WTC11 (cell line): ENCODE measurements at regions not wholly inside any gene's neighbourhood (a gene's known extent, or its start where the extent isn't known, plus 50 kb on each side); places are given as distances from the start of the nearest gene placed in this dataset.

Experiments used
- ATAC-seq: fragments of 200-7000 bp; cut with Tn5 transposase; 2 replicates; pipeline ENCODE4 v1.10.0; 2021; ENCODE audit warnings: mild to moderate bottlenecking, moderate library complexity
- CTCF ChIA-PET: fragments of 300-600 bp; sonication (Branson Sonifier 250); formaldehyde crosslinking; loops from one replicate; lab custom pipeline; 2021; ENCODE audit warnings: antibody characterized with exemption; lab: Charles Lee
- POLR2A ChIA-PET: fragments of 350-600 bp; sonication (Branson Sonifier 250); formaldehyde crosslinking; loops from one replicate; lab custom pipeline; 2021; ENCODE audit warnings: antibody characterized with exemption; lab: Charles Lee
- DNase-seq: peaks from one replicate; pipeline ENCODE4 v3.0.0; 2021; ENCODE audit warnings: low spot score
- H3K27ac Mint-ChIP-seq: 2 replicates; pipeline ENCODE4 v1.8.0; 2021; ENCODE audit warnings: mixed read lengths
- H3K27me3 Mint-ChIP-seq: 2 replicates; pipeline ENCODE4 v1.8.0; 2021; ENCODE audit warnings: low read depth, mild to moderate bottlenecking, moderate library complexity, mixed read lengths
- H3K36me3 Mint-ChIP-seq: 2 replicates; pipeline ENCODE4 v1.8.0; 2021; ENCODE audit warnings: mixed read lengths
- H3K4me1 Mint-ChIP-seq: 2 replicates; pipeline ENCODE4 v1.8.0; 2022; ENCODE audit warnings: mixed read lengths
- H3K4me3 Mint-ChIP-seq: 2 replicates; pipeline ENCODE4 v1.8.0; 2021; ENCODE audit warnings: mild to moderate bottlenecking, moderate library complexity, mixed read lengths
- H3K9me3 Mint-ChIP-seq: 2 replicates; pipeline ENCODE4 v1.8.0; 2021; ENCODE audit warnings: mixed read lengths
- ARID4B ChIP-seq: sonication (generic); formaldehyde crosslinking; IDR thresholded peaks from 2 replicates; pipeline ENCODE4 v1.8.0; 2023; ENCODE audit warnings: missing genetic modification reagents, mild to moderate bottlenecking, borderline replicate concordance
- ATF1 ChIP-seq: sonication (generic); formaldehyde crosslinking; IDR thresholded peaks from 2 replicates; pipeline ENCODE4 v1.8.1; 2023; ENCODE audit warnings: mild to moderate bottlenecking, moderate library complexity, missing genetic modification reagents
- CDX4 ChIP-seq: fragments of 250-450 bp; sonication (Bioruptor Pico); IDR thresholded peaks from 2 replicates; pipeline ENCODE4 v1.9.0; 2021; ENCODE audit warnings: moderate library complexity, mild to moderate bottlenecking, inconsistent platforms, borderline replicate concordance
- E2F1 ChIP-seq: sonication (generic); formaldehyde crosslinking; IDR thresholded peaks from 2 replicates; pipeline ENCODE4 v1.8.0; 2022; ENCODE audit warnings: mild to moderate bottlenecking, missing genetic modification reagents
- E2F5 ChIP-seq: sonication (generic); formaldehyde crosslinking; IDR thresholded peaks from 2 replicates; pipeline ENCODE4 v1.8.1; 2022; ENCODE audit warnings: mild to moderate bottlenecking, moderate library complexity, missing genetic modification reagents
- ESRRA ChIP-seq: sonication (generic); formaldehyde crosslinking; IDR thresholded peaks from 2 replicates; pipeline ENCODE4 v1.8.1; 2022; ENCODE audit warnings: mild to moderate bottlenecking, missing genetic modification reagents, borderline replicate concordance
- GABPB1 ChIP-seq: sonication (generic); formaldehyde crosslinking; IDR thresholded peaks from 2 replicates; pipeline ENCODE4 v1.8.1; 2023; ENCODE audit warnings: mild to moderate bottlenecking, missing genetic modification reagents
- GRHL2 ChIP-seq: fragments of 250-450 bp; sonication (Bioruptor Pico); IDR thresholded peaks from 2 replicates; pipeline ENCODE4 v1.8.0; 2022; ENCODE audit warnings: mild to moderate bottlenecking, moderate library complexity; ENCODE audit not compliant: insufficient replicate concordance, severe bottlenecking
- JUN ChIP-seq: sonication (generic); formaldehyde crosslinking; IDR thresholded peaks from 2 replicates; pipeline ENCODE4 v1.8.0; 2023; ENCODE audit warnings: mild to moderate bottlenecking, missing genetic modification reagents
- NR1H2 ChIP-seq: sonication (generic); formaldehyde crosslinking; IDR thresholded peaks from 2 replicates; pipeline ENCODE4 v1.9.0; 2021; ENCODE audit warnings: mild to moderate bottlenecking, moderate library complexity, missing genetic modification reagents
- SMAD3 ChIP-seq: sonication (generic); formaldehyde crosslinking; IDR thresholded peaks from 2 replicates; pipeline ENCODE4 v1.8.0; 2022; ENCODE audit warnings: missing genetic modification reagents, mild to moderate bottlenecking, borderline replicate concordance
- ZNF121 ChIP-seq: sonication (generic); formaldehyde crosslinking; IDR thresholded peaks from 2 replicates; pipeline ENCODE4 v1.8.0; 2023; ENCODE audit warnings: missing genetic modification reagents
- ZNF281 ChIP-seq: sonication (generic); formaldehyde crosslinking; IDR thresholded peaks from 2 replicates; pipeline ENCODE4 v1.8.0; 2023; ENCODE audit warnings: mild to moderate bottlenecking, missing genetic modification reagents
- ZNF396 ChIP-seq: fragments of 250-450 bp; sonication (Bioruptor Pico); IDR thresholded peaks from 2 replicates; pipeline ENCODE4 v1.8.0; 2021; ENCODE audit warnings: mild to moderate bottlenecking, moderate library complexity, borderline replicate concordance
- ZNF425 ChIP-seq: fragments of 250-450 bp; sonication (Bioruptor Pico); conservative IDR thresholded peaks from 2 replicates; pipeline ENCODE4 v1.9.0; 2021; ENCODE audit warnings: mild to moderate bottlenecking

GRCh38 chr14:62097824-62098223, 335.6 kb downstream of the SNAPC1 start:
- Mint-ChIP-seq H3K4me1 (no peaks in the 10 kb centered on the region), H3K27me3 (no peaks in the 10 kb centered on the region), H3K4me3 (no peak overlapping the region), H3K27ac (no peak overlapping the region), H3K36me3 (0 out of 2 replicates have a peak, but pooled peaks cover 2% of the 10 kb centered on the region), H3K9me3 (peaks cover 3% of the 10 kb centered on the region; the same call in 1 of the 2 replicates)
- ChIA-PET POLR2A (no interaction called here), CTCF (interaction anchor here (0.7 to 1.0 kb wide), 2 partner anchors 29 to 173 kb away, joined by 3 read pairs; no protein-coding TSS in a partner anchor)
- ATAC-seq (no peak), DNase-seq (no peak)
- TF ChIP-seq ESRRA (CRISPR knock-in tag) (no peak), JUN (CRISPR knock-in tag) (no peak), ARID4B (CRISPR knock-in tag) (no peak), ZNF396 (CRISPR knock-in tag) (no peak), ATF1 (CRISPR knock-in tag) (no peak), ZNF121 (CRISPR knock-in tag) (no peak), E2F5 (CRISPR knock-in tag) (no peak), NR1H2 (no peak), ZNF281 (CRISPR knock-in tag) (no peak)

- ChIA-PET CTCF (no interaction called here), POLR2A (no interaction called here)
- Mint-ChIP-seq H3K9me3 (peaks cover 3% of the 10 kb centered on the region; the same call in 1 of the 2 replicates), H3K4me3 (no peak overlapping the region), H3K27ac (no peak overlapping the region), H3K36me3 (0 out of 2 replicates have a peak, but pooled peaks cover 2% of the 10 kb centered on the region), H3K27me3 (no peaks in the 10 kb centered on the region), H3K4me1 (no peaks in the 10 kb centered on the region)
- TF ChIP-seq GABPB1 (CRISPR knock-in tag) (no peak), E2F5 (CRISPR knock-in tag) (no peak)
- ATAC-seq: no peak
- no peak for DNase-seq
These were observed 336.1 kb downstream of the SNAPC1 start for GRCh38 chr14:62098357-62098756.

- ChIA-PET POLR2A (no interaction called here), CTCF (interaction anchor here (1.0 kb wide), 1 partner anchor 28 kb away, joined by 3 read pairs; no protein-coding TSS in a partner anchor)
- no peak overlapping the region for H3K4me3 Mint-ChIP-seq
- no peaks in the 10 kb centered on the region for H3K4me1 Mint-ChIP-seq
- no peak overlapping the region for H3K27ac Mint-ChIP-seq
- ATAC-seq (no peak), DNase-seq (no peak)
- no peaks in the 10 kb centered on the region for H3K27me3 Mint-ChIP-seq
- H3K36me3 Mint-ChIP-seq: 0 out of 2 replicates have a peak, but pooled peaks cover 2% of the 10 kb centered on the region
- peaks cover 3% of the 10 kb centered on the region; the same call in 1 of the 2 replicates for H3K9me3 Mint-ChIP-seq
- TF ChIP-seq CDX4 (CRISPR knock-in tag) (no peak), GRHL2 (CRISPR knock-in tag) (no peak), E2F1 (CRISPR knock-in tag) (no peak), ZNF425 (CRISPR knock-in tag) (no peak), SMAD3 (CRISPR knock-in tag) (no peak)
These were observed 336.9 kb downstream of the SNAPC1 start for GRCh38 chr14:62099091-62099490.
